Loucy (cell line): ENCODE measurements at regions not wholly inside any gene's neighbourhood (a gene's known extent, or its start where the extent isn't known, plus 50 kb on each side); places are given as distances from the start of the nearest gene placed in this dataset.

Source experiments
- H2AFZ ChIP-seq: fragments of 200-600 bp; sonication (generic); 2 replicates; pipeline ENCODE4 v1.6.0; 2016; ENCODE audit warnings: antibody characterized with exemption, mild to moderate bottlenecking, low read length, moderate library complexity
- H3F3A ChIP-seq: fragments of 200-600 bp; 2 replicates; pipeline ENCODE4 v1.6.0; 2016; ENCODE audit warnings: antibody characterized with exemption, low read depth, mild to moderate bottlenecking
- H3K27me3 ChIP-seq: fragments of 200-600 bp; sonication (generic); 2 replicates; pipeline ENCODE4 v1.6.1; 2014; ENCODE audit warnings: low read length, mild to moderate bottlenecking; ENCODE audit not compliant: insufficient read depth, poor library complexity, severe bottlenecking
- H3K36me3 ChIP-seq: fragments of 200-600 bp; sonication (generic); 2 replicates; pipeline ENCODE4 v1.6.1; 2016; ENCODE audit warnings: low read length; ENCODE audit not compliant: insufficient read depth
- H3K4me1 ChIP-seq: fragments of 200-600 bp; sonication (generic); 2 replicates; pipeline ENCODE4 v1.5.1; 2014; ENCODE audit warnings: low read length, mild to moderate bottlenecking; ENCODE audit not compliant: insufficient read depth, poor library complexity, severe bottlenecking
- H3K4me2 ChIP-seq: fragments of 200-600 bp; sonication (generic); 2 replicates; pipeline ENCODE4 v1.6.0; 2014; ENCODE audit warnings: antibody characterized with exemption, low read length, low read depth, mild to moderate bottlenecking; ENCODE audit not compliant: poor library complexity, severe bottlenecking
- H3K4me3 ChIP-seq: fragments of 200-600 bp; sonication (generic); 2 replicates; pipeline ENCODE4 v1.5.1; 2014; ENCODE audit warnings: low read length, mild to moderate bottlenecking, mixed read lengths; ENCODE audit not compliant: poor library complexity, severe bottlenecking
- H3K79me2 ChIP-seq: fragments of 200-600 bp; sonication (generic); 2 replicates; pipeline ENCODE4 v1.6.1; 2014; ENCODE audit warnings: low read length; ENCODE audit not compliant: insufficient read depth
- H3K9ac ChIP-seq: fragments of 200-600 bp; sonication (generic); 2 replicates; pipeline ENCODE4 v1.6.0; 2014; ENCODE audit warnings: mild to moderate bottlenecking, low read depth, low read length, moderate library complexity; ENCODE audit not compliant: poor library complexity, severe bottlenecking
- H3K9me2 ChIP-seq: fragments of 200-600 bp; sonication (generic); replicated peaks from 2 replicates; pipeline ENCODE4 v1.6.1; 2016; ENCODE audit warnings: low read depth, low read length, mixed read lengths
- H3K9me3 ChIP-seq: fragments of 200-600 bp; sonication (generic); 2 replicates; pipeline ENCODE4 v1.6.1; 2014; ENCODE audit warnings: mild to moderate bottlenecking, antibody characterized with exemption, low read length, low read depth; ENCODE audit not compliant: insufficient read depth
- H4K20me1 ChIP-seq: fragments of 200-600 bp; sonication (generic); 2 replicates; pipeline ENCODE4 v1.6.0; 2014; ENCODE audit warnings: antibody characterized with exemption, low read length, mild to moderate bottlenecking; ENCODE audit not compliant: insufficient read depth, poor library complexity, severe bottlenecking
- CTCF ChIP-seq: fragments of 200-600 bp; sonication (generic); conservative IDR thresholded peaks from 2 replicates; pipeline ENCODE4 v1.5.1; 2014; ENCODE audit warnings: mild to moderate bottlenecking, antibody characterized with exemption, low read length
- EZH2phosphoT487 ChIP-seq: fragments of 200-600 bp; IDR thresholded peaks from 2 replicates; pipeline ENCODE4 v1.6.1; 2018; ENCODE audit warnings: antibody characterized with exemption, mild to moderate bottlenecking, moderate library complexity, borderline replicate concordance

- Histone ChIP-seq H3K27me3 (no peaks in the 10 kb centered on the region), H3K9me3 (no peaks in the 10 kb centered on the region), H2AFZ (no peak overlapping the region), H3K36me3 (no peaks in the 10 kb centered on the region), H4K20me1 (no peaks in the 10 kb centered on the region), H3K9ac (no peak overlapping the region), H3F3A (no peaks in the 10 kb centered on the region), H3K79me2 (no peaks in the 10 kb centered on the region), H3K4me3 (no peak overlapping the region), H3K4me2 (no peak overlapping the region), H3K4me1 (no peaks in the 10 kb centered on the region), H3K9me2 (no peaks in the 10 kb centered on the region)
- TF ChIP-seq CTCF (no peak), EZH2phosphoT487 (no peak)
Observed at GRCh38 chr3:164687902-164688301, 390.4 kb downstream of the SI start.

GRCh38 chr3:164687211-164687610 is 391.1 kb downstream of the SI start:
- H3K9ac ChIP-seq = no peak overlapping the region
- TF ChIP-seq EZH2phosphoT487 (no peak), CTCF (no peak)
- H3K4me3 ChIP-seq = no peak overlapping the region

GRCh38 chr3:164683489-164683888 is 394.8 kb downstream of the SI start:
- Histone ChIP-seq H3K4me2 (no peak overlapping the region), H4K20me1 (no peaks in the 10 kb centered on the region), H3K9ac (no peak overlapping the region), H3K9me2 (no peaks in the 10 kb centered on the region), H3K79me2 (no peaks in the 10 kb centered on the region), H3K9me3 (no peaks in the 10 kb centered on the region), H3K4me1 (no peaks in the 10 kb centered on the region), H3F3A (no peaks in the 10 kb centered on the region), H2AFZ (no peak overlapping the region), H3K27me3 (no peaks in the 10 kb centered on the region), H3K36me3 (no peaks in the 10 kb centered on the region), H3K4me3 (no peak overlapping the region)
- TF ChIP-seq EZH2phosphoT487 = no peak

More at GRCh38 chr3:164687211-164687610, 391.1 kb downstream of the SI start:
- Histone ChIP-seq H4K20me1 (no peaks in the 10 kb centered on the region), H3K9me3 (no peaks in the 10 kb centered on the region), H3F3A (no peaks in the 10 kb centered on the region), H3K27me3 (no peaks in the 10 kb centered on the region), H3K4me1 (no peaks in the 10 kb centered on the region), H3K79me2 (no peaks in the 10 kb centered on the region), H3K4me2 (no peak overlapping the region), H2AFZ (no peak overlapping the region), H3K36me3 (no peaks in the 10 kb centered on the region), H3K9me2 (no peaks in the 10 kb centered on the region)

DNA sequence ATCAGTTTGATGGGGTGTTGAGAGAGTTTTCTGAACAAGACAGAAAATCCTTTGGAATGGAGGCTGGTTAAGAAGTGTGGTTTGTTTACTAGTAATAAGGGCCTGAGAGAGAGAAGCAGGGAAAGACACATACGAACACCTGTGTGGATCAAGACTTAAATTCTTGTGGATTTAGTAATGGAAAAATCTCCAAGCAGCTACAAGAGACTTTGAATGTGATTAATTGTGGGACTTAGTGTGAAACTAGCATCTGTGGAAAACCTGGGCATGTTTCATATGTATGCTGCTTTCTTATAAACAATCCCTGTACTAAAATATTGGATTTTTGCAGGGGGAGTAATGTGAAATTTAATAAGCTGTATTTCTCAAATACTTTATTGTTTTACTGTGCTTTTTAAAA is 399.1 kb downstream of the SI start:
- Histone ChIP-seq H3K27me3 (no peaks in the 10 kb centered on the region), H4K20me1 (no peaks in the 10 kb centered on the region), H3K9ac (no peak overlapping the region), H3K4me2 (no peak overlapping the region), H3K9me2 (no peaks in the 10 kb centered on the region), H2AFZ (no peak overlapping the region), H3F3A (no peaks in the 10 kb centered on the region), H3K4me1 (no peaks in the 10 kb centered on the region), H3K9me3 (no peaks in the 10 kb centered on the region), H3K36me3 (no peaks in the 10 kb centered on the region), H3K4me3 (no peak overlapping the region), H3K79me2 (no peaks in the 10 kb centered on the region)
- TF ChIP-seq CTCF (no peak), EZH2phosphoT487 (no peak)
